Type B pancreatic cell (in vitro differentiated cells): ENCODE measurements at regions not wholly inside any gene's neighbourhood (a gene's known extent, or its start where the extent isn't known, plus 50 kb on each side); places are given as distances from the start of the nearest gene placed in this dataset.

Experiments used
- DNase-seq: peaks from one replicate; pipeline ENCODE4 v3.0.0; 2021; ENCODE audit warnings: mixed read lengths; ENCODE audit not compliant: unreplicated experiment; ENCODE audit errors: extremely low spot score
- H3K27ac Mint-ChIP-seq: 2 replicates; pipeline ENCODE4 v1.8.0; 2021; ENCODE audit warnings: mild to moderate bottlenecking, mixed read lengths
- H3K27me3 Mint-ChIP-seq: 2 replicates; pipeline ENCODE4 v1.8.0; 2021; ENCODE audit warnings: mixed read lengths
- H3K36me3 Mint-ChIP-seq: 2 replicates; pipeline ENCODE4 v1.8.0; 2021; ENCODE audit warnings: mixed read lengths
- H3K4me1 Mint-ChIP-seq: one replicate; pipeline ENCODE4 v1.8.0; 2021; ENCODE audit warnings: mixed read lengths; ENCODE audit not compliant: unreplicated experiment
- H3K4me3 Mint-ChIP-seq: 2 replicates; pipeline ENCODE4 v1.8.0; 2021; ENCODE audit warnings: mild to moderate bottlenecking, mixed read lengths
- H3K9me3 Mint-ChIP-seq: 2 replicates; pipeline ENCODE4 v1.8.0; 2021; ENCODE audit warnings: mixed read lengths
- CTCF ChIP-seq: fragments of 200-600 bp; sonication (generic); conservative IDR thresholded peaks from 2 replicates; pipeline ENCODE4 v1.5.0; 2021; ENCODE audit warnings: antibody characterized with exemption, mild to moderate bottlenecking

GRCh38 chr15:35741395-35741794 is 195.4 kb upstream of the DPH6 start:
- no peaks in the 10 kb centered on the region for H3K27me3 Mint-ChIP-seq
- no peak for DNase-seq
- H3K36me3 Mint-ChIP-seq: no peaks in the 10 kb centered on the region
- no peak overlapping the region for H3K4me3 Mint-ChIP-seq
- no peak for TF ChIP-seq CTCF
- peaks cover 10% of the 10 kb centered on the region for H3K4me1 Mint-ChIP-seq
- H3K27ac Mint-ChIP-seq: no peak overlapping the region
- H3K9me3 Mint-ChIP-seq: peaks cover 8% of the 10 kb centered on the region

GRCh38 chr15:35741881-35742280 is 195.9 kb upstream of the DPH6 start:
- H3K27ac Mint-ChIP-seq: no peak overlapping the region
- H3K27me3 Mint-ChIP-seq: no peaks in the 10 kb centered on the region
- TF ChIP-seq CTCF: no peak
- H3K36me3 Mint-ChIP-seq: no peaks in the 10 kb centered on the region
- peaks cover 10% of the 10 kb centered on the region for H3K4me1 Mint-ChIP-seq
- no peak for DNase-seq
- H3K9me3 Mint-ChIP-seq: peaks cover 8% of the 10 kb centered on the region
- no peak overlapping the region for H3K4me3 Mint-ChIP-seq

GRCh38 chr15:35743321-35743720 is 197.4 kb upstream of the DPH6 start:
- no peak for TF ChIP-seq CTCF
- no peak for DNase-seq
- Mint-ChIP-seq H3K4me1 (peaks cover 10% of the 10 kb centered on the region), H3K36me3 (peaks cover 8% of the 10 kb centered on the region), H3K27me3 (no peaks in the 10 kb centered on the region), H3K4me3 (no peak overlapping the region), H3K9me3 (peaks cover 5% of the 10 kb centered on the region), H3K27ac (no peak overlapping the region)

- peaks cover 8% of the 10 kb centered on the region for H3K36me3 Mint-ChIP-seq
- peaks cover 9% of the 10 kb centered on the region for H3K4me1 Mint-ChIP-seq
- peaks cover 5% of the 10 kb centered on the region for H3K9me3 Mint-ChIP-seq
- TF ChIP-seq CTCF: no peak
- no peak overlapping the region for H3K4me3 Mint-ChIP-seq
- DNase-seq: no peak
- H3K27ac Mint-ChIP-seq: no peak overlapping the region
- no peaks in the 10 kb centered on the region for H3K27me3 Mint-ChIP-seq
Observed at GRCh38 chr15:35746121-35746520, 200.2 kb upstream of the DPH6 start.

- Mint-ChIP-seq H3K27me3 (no peaks in the 10 kb centered on the region), H3K9me3 (peaks cover 5% of the 10 kb centered on the region), H3K4me1 (peaks cover 20% of the 10 kb centered on the region), H3K4me3 (no peak overlapping the region), H3K27ac (no peak overlapping the region), H3K36me3 (peaks cover 8% of the 10 kb centered on the region)
- no peak for TF ChIP-seq CTCF
- DNase-seq: no peak
Observed at GRCh38 chr15:35748105-35748504, 202.1 kb upstream of the DPH6 start.

GRCh38 chr15:35750051-35750450 is 204.1 kb upstream of the DPH6 start:
- Mint-ChIP-seq H3K9me3 (peaks cover 5% of the 10 kb centered on the region), H3K4me3 (no peak overlapping the region), H3K27ac (no peak overlapping the region), H3K36me3 (peaks cover 8% of the 10 kb centered on the region), H3K4me1 (peaks cover 26% of the 10 kb centered on the region), H3K27me3 (peaks cover 3% of the 10 kb centered on the region)
- DNase-seq: no peak
- no peak for TF ChIP-seq CTCF
